GM18907 (cell line): ENCODE measurements at regions not wholly inside any gene's neighbourhood (a gene's known extent, or its start where the extent isn't known, plus 50 kb on each side); places are given as distances from the start of the nearest gene placed in this dataset.
"Not testable (repeated sequence)": the region's sequence is repeated elsewhere in the genome, so short reads cannot be mapped to it uniquely, and the experiment has no call there.

Source experiments
- ATAC-seq: cut with Tn5 transposase; IDR thresholded peaks from one replicate; pipeline ENCODE4 v1.9.1; 2021; ENCODE audit warnings: mild to moderate bottlenecking, moderate library complexity; ENCODE audit not compliant: unreplicated experiment

GRCh38 chr22:48736593-48737460, 1090.8 kb downstream of the BRD1 start:
- no peak for ATAC-seq

DNA sequence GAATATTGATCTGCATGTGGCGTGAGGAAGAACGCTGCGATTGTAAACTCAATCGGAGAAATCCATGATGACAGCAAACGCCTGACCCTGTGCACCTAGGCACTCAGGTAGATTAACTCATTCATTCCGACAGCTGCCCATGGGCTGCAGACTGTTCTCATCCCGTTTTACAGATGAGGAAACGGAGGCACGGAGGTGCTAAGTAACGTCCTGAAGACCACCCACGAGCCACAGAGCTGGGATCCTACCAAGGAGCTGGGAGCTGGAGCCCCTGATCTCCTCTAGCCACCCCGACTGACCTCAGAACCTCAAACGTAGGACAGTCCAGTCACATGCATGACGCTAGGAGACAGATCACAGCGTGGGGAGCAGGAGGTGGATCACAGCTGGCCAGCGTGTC, 1092.7 kb downstream of the BRD1 start:
- no peak for ATAC-seq

DNA sequence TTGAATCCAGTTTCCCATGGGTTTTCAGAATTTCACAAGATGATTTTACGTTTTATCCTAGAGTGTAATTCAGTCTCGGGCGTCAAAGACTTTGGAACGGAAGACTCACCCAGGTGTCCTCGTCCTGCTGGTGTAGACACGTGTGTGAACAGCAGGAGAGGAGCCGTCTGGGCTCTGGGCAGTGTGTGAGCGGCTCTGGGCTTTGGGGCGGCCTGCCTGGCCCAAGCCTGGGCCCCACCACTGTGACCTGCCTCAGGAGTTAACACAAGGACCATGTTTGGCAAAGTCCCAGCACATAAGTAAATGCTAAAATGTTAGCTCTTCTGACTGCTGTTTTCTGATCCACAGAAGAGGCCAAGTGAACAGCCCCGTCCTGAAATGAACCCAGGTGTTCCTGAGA, 1093.3 kb downstream of the BRD1 start:
- no peak for ATAC-seq

DNA sequence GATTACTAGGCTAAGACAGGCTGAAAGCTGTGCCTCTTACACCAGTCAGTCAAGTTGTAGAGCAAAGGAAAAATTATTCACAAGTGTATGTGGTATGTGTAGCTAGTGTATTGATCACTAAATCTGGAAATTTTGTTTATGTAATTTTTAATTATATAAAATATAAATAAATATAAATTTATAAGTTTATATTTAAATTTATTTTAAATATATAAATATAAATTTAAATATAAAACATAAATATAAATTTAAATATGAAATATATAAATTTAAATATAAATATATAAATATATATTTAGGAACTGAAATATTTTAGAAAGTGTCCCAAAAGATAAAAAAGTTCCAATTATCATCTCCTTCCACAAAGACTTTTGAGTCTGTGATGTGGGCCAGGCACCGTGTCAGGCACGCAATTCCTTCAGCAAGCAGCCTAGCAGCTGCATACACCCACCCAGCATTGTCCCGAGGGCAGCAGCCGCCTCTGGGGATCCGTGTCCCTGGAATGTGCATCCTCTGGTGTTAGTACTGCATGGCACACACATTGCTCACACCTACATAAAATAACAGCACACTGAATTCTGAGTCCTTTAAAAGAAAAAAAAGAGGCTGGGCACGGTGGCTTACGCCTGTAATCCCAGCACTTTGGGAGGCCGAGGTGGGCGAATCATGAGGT, 1098.0 kb downstream of the BRD1 start:
- ATAC-seq: no peak

DNA sequence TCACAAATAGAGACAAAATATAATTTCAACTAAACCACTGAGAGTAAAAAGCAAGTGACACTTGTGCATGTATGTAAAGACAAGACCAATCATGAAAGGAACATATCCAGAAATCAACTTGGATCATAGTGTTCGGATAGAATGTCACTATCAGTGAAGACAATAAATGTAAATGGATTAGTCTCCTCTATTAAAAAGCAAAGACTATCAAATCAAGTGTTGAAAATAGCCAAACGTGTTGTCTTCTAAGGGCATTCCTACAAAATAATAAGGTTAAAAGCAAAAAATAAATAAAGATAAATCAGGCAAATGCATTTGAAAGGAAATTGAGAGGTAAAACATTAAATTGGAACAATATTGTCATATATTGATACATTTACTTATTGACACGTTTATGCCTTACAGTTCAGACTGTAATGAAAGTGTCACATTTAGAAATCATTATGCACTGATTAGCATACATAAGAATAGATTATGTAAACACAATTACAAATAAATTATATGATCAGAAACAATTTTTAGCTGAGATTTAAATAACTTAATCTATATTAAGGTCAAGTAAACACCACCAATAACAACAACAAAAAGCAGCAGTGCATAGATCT, 1100.1 kb downstream of the BRD1 start:
- ATAC-seq: no peak

DNA sequence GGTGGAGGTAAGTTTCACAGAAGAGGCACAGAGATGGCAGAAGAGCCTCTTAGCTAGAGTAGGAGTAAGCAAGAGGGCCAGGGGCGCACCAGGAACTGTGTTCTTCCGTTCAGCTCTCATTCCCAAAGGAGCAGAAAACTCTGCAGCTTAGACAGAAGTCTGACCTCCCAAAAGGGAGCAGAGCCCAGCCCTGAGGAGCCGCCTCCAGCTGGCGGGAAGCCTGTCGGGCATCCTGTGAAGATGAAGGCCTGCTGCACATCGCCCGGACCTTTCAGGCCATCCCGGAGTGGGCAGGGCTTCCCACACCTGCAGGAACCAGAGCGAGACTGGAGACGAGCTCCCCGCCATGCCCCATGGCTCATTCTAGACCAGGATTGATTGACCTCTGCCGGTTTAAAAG, 1102.8 kb downstream of the BRD1 start:
- no peak for ATAC-seq

GRCh38 chr22:48722661-48723060, 1105.0 kb downstream of the BRD1 start:
- no peak for ATAC-seq

DNA sequence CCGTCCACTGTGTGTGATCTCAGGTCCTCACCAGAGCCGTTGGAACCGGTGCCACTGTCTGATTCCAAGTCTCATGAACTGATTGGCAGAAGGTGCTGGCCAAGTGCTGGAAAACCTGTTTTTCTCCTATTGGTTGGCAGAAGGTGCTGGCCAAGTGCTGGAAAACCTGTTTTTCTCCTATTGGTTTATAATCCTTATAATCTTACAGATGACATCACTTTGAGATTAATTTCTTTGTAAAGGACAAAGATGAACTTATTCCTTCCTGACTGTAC, 1106.3 kb downstream of the BRD1 start:
- no peak for ATAC-seq

- no peak for ATAC-seq
Observed at GRCh38 chr22:48720662-48721394, 1106.8 kb downstream of the BRD1 start.

- ATAC-seq: no peak
Observed at GRCh38 chr22:48719978-48720661, 1107.6 kb downstream of the BRD1 start.

GRCh38 chr22:48718818-48719500, 1108.7 kb downstream of the BRD1 start:
- no peak for ATAC-seq

DNA sequence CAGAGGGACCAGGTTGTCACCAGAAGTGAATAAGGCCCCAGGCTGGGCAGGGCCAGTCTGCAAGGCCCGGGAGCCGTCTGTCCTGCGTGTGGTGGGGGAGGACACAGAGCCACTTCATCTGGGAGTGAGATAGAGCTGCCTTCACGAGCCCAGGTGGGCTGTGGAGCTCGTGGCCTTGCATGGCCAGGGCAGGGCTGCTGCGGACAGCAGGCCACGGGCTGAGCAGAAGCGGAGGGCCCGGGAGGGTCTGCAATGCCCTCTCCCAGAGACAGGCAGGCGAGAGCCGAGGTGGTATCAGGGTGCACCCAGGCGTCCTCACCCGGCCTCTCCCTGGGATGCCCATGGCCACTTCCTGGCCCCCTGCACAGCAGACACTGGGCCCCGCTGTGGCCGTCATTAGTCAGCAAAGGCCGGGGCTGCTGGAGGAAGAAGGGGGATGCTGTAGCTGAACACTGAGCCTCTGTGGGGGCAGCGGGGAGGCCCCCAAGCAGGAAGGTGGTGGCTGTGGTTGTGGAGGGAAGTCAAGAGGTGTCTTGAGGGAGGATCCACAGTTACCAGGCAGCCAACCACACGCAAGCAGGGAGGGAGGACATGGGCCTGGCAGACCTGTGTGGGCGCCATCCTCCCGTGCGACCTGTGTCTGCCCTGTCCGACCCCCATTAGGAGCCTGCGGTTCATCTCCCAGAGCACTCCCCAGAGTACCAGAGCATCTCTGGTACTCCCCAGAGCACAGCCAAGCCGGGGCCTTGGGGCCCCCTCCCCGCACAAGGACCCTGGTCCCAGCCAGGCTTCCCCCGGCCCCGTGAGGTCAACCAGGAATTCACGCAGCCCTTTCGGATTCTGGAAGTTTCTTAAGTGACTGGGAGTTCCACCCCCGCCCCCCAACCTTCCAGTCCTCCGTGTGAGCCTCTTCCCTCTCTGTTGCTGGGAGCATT, 1109.5 kb downstream of the BRD1 start:
- ATAC-seq: no peak

- no peak for ATAC-seq
Observed at GRCh38 chr22:48717076-48717810, 1110.4 kb downstream of the BRD1 start.

- ATAC-seq: not testable (repeated sequence)
Observed at GRCh38 chr22:48716154-48716553, 1111.5 kb downstream of the BRD1 start.

GRCh38 chr22:48715511-48715910, 1112.2 kb downstream of the BRD1 start:
- ATAC-seq: no peak

GRCh38 chr22:48714231-48714630, 1113.4 kb downstream of the BRD1 start:
- no peak for ATAC-seq

DNA sequence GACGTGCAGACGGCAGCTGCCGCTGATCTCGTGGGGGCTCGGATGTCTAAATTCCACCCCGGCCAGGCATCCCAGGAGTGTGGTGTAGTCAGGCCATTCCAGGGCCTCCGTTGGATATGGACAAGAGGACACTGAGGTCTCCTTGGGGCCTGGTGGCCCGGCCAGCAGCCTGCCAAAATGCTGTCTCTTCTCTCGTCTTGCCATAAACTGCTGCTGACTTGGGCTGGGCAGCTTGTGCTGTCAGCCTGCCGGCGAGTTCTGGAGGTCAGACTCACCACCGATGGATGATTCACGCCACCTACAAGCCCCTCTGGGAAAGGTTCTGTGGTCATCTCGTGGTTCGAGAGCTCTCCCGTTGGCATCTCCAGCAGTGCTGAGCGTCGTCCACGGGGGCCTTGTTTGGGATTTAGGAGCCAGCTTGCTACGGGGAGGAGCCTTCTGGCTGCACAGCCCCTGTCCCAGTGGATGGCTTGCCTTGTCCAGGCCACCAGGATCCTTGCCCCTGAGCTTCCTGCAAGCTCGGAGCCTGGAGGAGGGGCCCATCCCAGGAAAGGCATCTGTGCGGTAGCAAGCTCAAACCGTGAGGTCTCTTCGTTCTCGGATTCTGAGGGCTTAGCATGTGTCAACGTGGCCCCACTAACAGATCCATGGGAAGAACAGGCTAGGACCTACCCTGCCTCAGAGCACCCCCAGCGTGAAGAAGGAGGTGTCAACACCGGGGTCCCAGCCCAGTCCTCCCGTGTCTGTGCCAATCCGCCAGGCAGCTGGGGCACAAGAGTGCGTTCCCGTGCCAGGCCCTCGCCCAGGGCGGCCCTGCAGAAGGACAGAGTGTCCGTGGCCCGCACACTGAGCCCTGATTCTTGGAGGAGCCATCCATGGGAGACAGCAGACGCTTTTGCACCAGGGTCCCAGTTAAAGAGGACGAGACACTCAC, 1114.1 kb downstream of the BRD1 start:
- no peak for ATAC-seq
